Caco-2 (cell line): ENCODE measurements at regions not wholly inside any gene's neighbourhood (a gene's known extent, or its start where the extent isn't known, plus 50 kb on each side); places are given as distances from the start of the nearest gene placed in this dataset.

Source experiments
- BruUV-seq: library from RNA; stranded (reverse); fragments of 400-500 nt; replicated peaks from 2 replicates; lab custom pipeline; 2021; lab: Mats Ljungman, UMichigan
- CTCF ChIA-PET: fragments of 300-600 bp; sonication (Branson Sonifier 250); formaldehyde crosslinking; loops from one replicate; lab custom pipeline; 2022; ENCODE audit warnings: antibody characterized with exemption; lab: Charles Lee
- POLR2A ChIA-PET: fragments of 300-600 bp; sonication (Branson Sonifier 250); formaldehyde crosslinking; loops from one replicate; lab custom pipeline; 2022; ENCODE audit warnings: antibody characterized with exemption; lab: Charles Lee
- DNase-seq, 2 experiments: peaks; one replicate each; pipeline versions ENCODE4 v3.0.0 to v3.0.0-alpha.2; 2020 to 2022
- H3K27me3 ChIP-seq: replicated peaks from 2 replicates; pipeline ENCODE4 v1.6.0; 2011; ENCODE audit warnings: low read length; ENCODE audit not compliant: control insufficient read depth, insufficient read depth
- H3K36me3 ChIP-seq: 2 replicates; pipeline ENCODE4 v1.5.1; 2011; ENCODE audit warnings: low read length; ENCODE audit not compliant: control insufficient read depth, insufficient read depth
- H3K4me1 ChIP-seq: fragments of 250-450 bp; sonication (Bioruptor Pico); 2 replicates; pipeline ENCODE4 v1.5.1; 2020; ENCODE audit warnings: mild to moderate bottlenecking
- H3K4me3 ChIP-seq: 2 replicates; pipeline ENCODE4 v1.5.1; 2011; ENCODE audit warnings: low read depth, mild to moderate bottlenecking, control low read depth, low read length
- H3K9me3 ChIP-seq: fragments of 250-450 bp; sonication (Bioruptor Pico); 2 replicates; pipeline ENCODE4 v1.5.1; 2020; ENCODE audit warnings: mild to moderate bottlenecking, moderate library complexity
- H3K27ac Mint-ChIP-seq: one replicate; pipeline ENCODE4 v1.8.0; 2022; ENCODE audit warnings: mixed read lengths; ENCODE audit not compliant: unreplicated experiment
- H3K27me3 Mint-ChIP-seq: one replicate; pipeline ENCODE4 v1.8.0; 2022; ENCODE audit warnings: mixed read lengths; ENCODE audit not compliant: insufficient read depth, unreplicated experiment
- H3K36me3 Mint-ChIP-seq: one replicate; pipeline ENCODE4 v1.8.0; 2022; ENCODE audit warnings: mild to moderate bottlenecking, mixed read lengths; ENCODE audit not compliant: insufficient read depth, unreplicated experiment
- H3K4me1 Mint-ChIP-seq: one replicate; pipeline ENCODE4 v1.8.0; 2022; ENCODE audit warnings: low read depth, mixed read lengths; ENCODE audit not compliant: unreplicated experiment
- H3K4me3 Mint-ChIP-seq: one replicate; pipeline ENCODE4 v1.8.0; 2022; ENCODE audit warnings: mild to moderate bottlenecking, moderate library complexity, mixed read lengths; ENCODE audit not compliant: unreplicated experiment
- H3K9me3 Mint-ChIP-seq: one replicate; pipeline ENCODE4 v1.8.0; 2022; ENCODE audit warnings: mixed read lengths; ENCODE audit not compliant: unreplicated experiment
- CTCF ChIP-seq, 2 experiments: fragments of 200-600 bp in 1 of 2; IDR thresholded peaks; 1 replicate in 1 of 2; 2 replicates in 1 of 2; pipeline versions ENCODE4 v1.5.1 to v1.8.0; 2011 to 2022; ENCODE audit warnings: antibody characterized with exemption in 1 of 2, control low read depth in 1 of 2, inconsistent platforms in 1 of 2, low read depth in 1 of 2, low read length in 1 of 2, mild to moderate bottlenecking in 1 of 2, moderate library complexity in 1 of 2; ENCODE audit not compliant: insufficient read depth in 1 of 2, severe bottlenecking in 1 of 2, unreplicated experiment in 1 of 2
- intact Hi-C: fragments of 100-400 bp; cut with micrococcal nuclease; formaldehyde crosslinking; loops from one replicate; pipeline ENCODE4 v1.10.0; 2022; ENCODE audit not compliant: unreplicated experiment

GRCh38 chr4:4754641-4755040 lies 104.8 kb upstream of the MSX1 start:
- intact Hi-C loops: loop anchor here (10.0 kb wide), 1 partner anchor 270 kb away; no protein-coding TSS in a partner anchor
- no peaks in the 10 kb centered on the region; the same call in 1 of the 2 replicates for H3K4me1 ChIP-seq
- no peak for DNase-seq
- Mint-ChIP-seq H3K4me3 (no peak overlapping the region), H3K4me1 (no peaks in the 10 kb centered on the region), H3K27me3 (no peaks in the 10 kb centered on the region), H3K9me3 (no peaks in the 10 kb centered on the region), H3K27ac (no peak overlapping the region), H3K36me3 (no peaks in the 10 kb centered on the region)
- no TSS peak for BruUV-seq
- no peak overlapping the region for H3K4me3 ChIP-seq
- no peaks in the 10 kb centered on the region for H3K36me3 ChIP-seq
- ChIA-PET POLR2A (no interaction called here), CTCF (no interaction called here)
- H3K27me3 ChIP-seq: no peaks in the 10 kb centered on the region
- TF ChIP-seq CTCF (IDR thresholded peaks at IDR 0.05; ENCODE audit: insufficient read depth in 1 of 2, low read depth in 1 of 2, low read length in 1 of 2, severe bottlenecking in 1 of 2, unreplicated experiment in 1 of 2): no peak
- no peaks in the 10 kb centered on the region for H3K9me3 ChIP-seq

GRCh38 chr4:4753643-4754042 lies 105.8 kb upstream of the MSX1 start:
- ChIA-PET POLR2A (no interaction called here), CTCF (no interaction called here)
- Mint-ChIP-seq H3K9me3 (no peaks in the 10 kb centered on the region), H3K4me3 (no peak overlapping the region), H3K4me1 (no peaks in the 10 kb centered on the region), H3K27ac (no peak overlapping the region), H3K27me3 (no peaks in the 10 kb centered on the region), H3K36me3 (no peaks in the 10 kb centered on the region)
- Histone ChIP-seq H3K9me3 (no peaks in the 10 kb centered on the region), H3K36me3 (no peaks in the 10 kb centered on the region), H3K27me3 (no peaks in the 10 kb centered on the region), H3K4me1 (no peaks in the 10 kb centered on the region; the same call in 1 of the 2 replicates), H3K4me3 (no peak overlapping the region)
- TF ChIP-seq CTCF (IDR thresholded peaks at IDR 0.05; ENCODE audit: insufficient read depth in 1 of 2, low read depth in 1 of 2, low read length in 1 of 2, severe bottlenecking in 1 of 2, unreplicated experiment in 1 of 2): no peak
- intact Hi-C loops: loop anchor here (10.0 kb wide), 1 partner anchor 269 kb away; no protein-coding TSS in a partner anchor
- no peak for DNase-seq
- no TSS peak for BruUV-seq

- Mint-ChIP-seq H3K36me3 (no peaks in the 10 kb centered on the region), H3K9me3 (no peaks in the 10 kb centered on the region), H3K4me1 (no peaks in the 10 kb centered on the region), H3K27ac (no peak overlapping the region), H3K27me3 (no peaks in the 10 kb centered on the region), H3K4me3 (no peak overlapping the region)
- no peak for TF ChIP-seq CTCF (IDR thresholded peaks at IDR 0.05; ENCODE audit: insufficient read depth in 1 of 2, low read depth in 1 of 2, low read length in 1 of 2, severe bottlenecking in 1 of 2, unreplicated experiment in 1 of 2)
- Histone ChIP-seq H3K4me3 (no peak overlapping the region), H3K27me3 (no peaks in the 10 kb centered on the region), H3K4me1 (no peaks in the 10 kb centered on the region; the same call in 1 of the 2 replicates), H3K9me3 (no peaks in the 10 kb centered on the region), H3K36me3 (no peaks in the 10 kb centered on the region)
- intact Hi-C loops: loop anchor here (10.0 kb wide), 1 partner anchor 268 kb away; no protein-coding TSS in a partner anchor
- BruUV-seq: no TSS peak
- no peak for DNase-seq
- POLR2A ChIA-PET: no interaction called here
- CTCF ChIA-PET: no interaction called here
These were observed 106.7 kb upstream of the MSX1 start for GRCh38 chr4:4752576-4753401.
